Panc1 (cell line): ENCODE measurements at regions not wholly inside any gene's neighbourhood (a gene's known extent, or its start where the extent isn't known, plus 50 kb on each side); places are given as distances from the start of the nearest gene placed in this dataset.

Source experiments
- CTCF ChIP-seq: fragments of 450-650 bp; IDR thresholded peaks from 2 replicates; pipeline ENCODE4 v1.5.1; 2017; ENCODE audit warnings: mild to moderate bottlenecking
- POLR2AphosphoS5 ChIP-seq: IDR thresholded peaks from 2 replicates; pipeline ENCODE4 v1.6.1; 2012; ENCODE audit warnings: mild to moderate bottlenecking, low read depth, low read length, moderate library complexity
- REST ChIP-seq, 2 experiments: IDR thresholded peaks; 2 replicates each; pipeline ENCODE4 v1.6.1; 2011 to 2012; ENCODE audit warnings: low read depth in 2 of 2, control low read depth in 1 of 2, low read length in 1 of 2, mild to moderate bottlenecking in 1 of 2, moderate library complexity in 1 of 2; ENCODE audit not compliant: insufficient read depth in 1 of 2

- TF ChIP-seq REST (IDR thresholded peaks at IDR 0.05; ENCODE audit: insufficient read depth in 1 of 2, low read depth in 2 of 2, low read length in 1 of 2) (no peak), CTCF (no peak), POLR2AphosphoS5 (no peak)
Measured at GRCh38 chr16:26976873-26977272, 89.9 kb upstream of the C16orf82 start.
